ENCODE measurements at regions not wholly inside any gene's neighbourhood (a gene's known extent, or its start where the extent isn't known, plus 50 kb on each side); places are given as distances from the start of the nearest gene placed in this dataset.

- TF ChIP-seq POLR2A (IDR thresholded peaks at IDR 0.05) (no peak), POLR2AphosphoS5 (IDR thresholded peaks at IDR 0.05; ENCODE audit: insufficient read depth in 1 of 2, low read depth in 1 of 2) (no peak)
- TF ChIP-seq, protein P1, sequence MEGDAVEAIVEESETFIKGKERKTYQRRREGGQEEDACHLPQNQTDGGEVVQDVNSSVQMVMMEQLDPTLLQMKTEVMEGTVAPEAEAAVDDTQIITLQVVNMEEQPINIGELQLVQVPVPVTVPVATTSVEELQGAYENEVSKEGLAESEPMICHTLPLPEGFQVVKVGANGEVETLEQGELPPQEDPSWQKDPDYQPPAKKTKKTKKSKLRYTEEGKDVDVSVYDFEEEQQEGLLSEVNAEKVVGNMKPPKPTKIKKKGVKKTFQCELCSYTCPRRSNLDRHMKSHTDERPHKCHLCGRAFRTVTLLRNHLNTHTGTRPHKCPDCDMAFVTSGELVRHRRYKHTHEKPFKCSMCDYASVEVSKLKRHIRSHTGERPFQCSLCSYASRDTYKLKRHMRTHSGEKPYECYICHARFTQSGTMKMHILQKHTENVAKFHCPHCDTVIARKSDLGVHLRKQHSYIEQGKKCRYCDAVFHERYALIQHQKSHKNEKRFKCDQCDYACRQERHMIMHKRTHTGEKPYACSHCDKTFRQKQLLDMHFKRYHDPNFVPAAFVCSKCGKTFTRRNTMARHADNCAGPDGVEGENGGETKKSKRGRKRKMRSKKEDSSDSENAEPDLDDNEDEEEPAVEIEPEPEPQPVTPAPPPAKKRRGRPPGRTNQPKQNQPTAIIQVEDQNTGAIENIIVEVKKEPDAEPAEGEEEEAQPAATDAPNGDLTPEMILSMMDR (IDR thresholded peaks at IDR 0.05), result no peak
- intact Hi-C loops (cut with DNase I), result no loop called here
- H3K27me3 ChIP-seq, result no peaks in the 10 kb centered on the region
- DNase-seq (ENCODE audit: extremely low spot score in 2 of 2), result no peak
- no peaks in the 10 kb centered on the region for H3K36me3 ChIP-seq
- H3K4me1 ChIP-seq, result no peaks in the 10 kb centered on the region
- H3K9me3 ChIP-seq, result no peaks in the 10 kb centered on the region
- H3K27ac ChIP-seq, result no peak overlapping the region
- H3K4me3 ChIP-seq, result no peak overlapping the region
Observed at GRCh38 chr10:55867848-55868247, 493.2 kb downstream of the ZWINT start.

DNA sequence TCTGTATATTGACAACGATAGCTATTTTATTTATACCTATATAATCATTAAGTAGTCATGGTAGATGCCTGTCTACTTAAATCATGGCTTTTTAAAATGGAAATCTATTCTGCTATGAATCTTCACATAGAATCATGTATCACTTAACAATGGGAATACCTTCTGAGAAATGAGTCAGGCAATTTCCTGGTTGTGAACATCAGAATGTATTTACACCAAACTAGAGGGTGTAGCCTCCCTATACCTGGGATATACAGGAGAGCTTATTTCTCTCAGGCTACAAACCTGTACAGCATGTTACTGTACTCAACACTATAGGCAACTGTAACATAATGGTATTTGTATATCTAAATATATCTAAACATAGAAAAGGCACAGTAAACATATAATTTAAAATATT is 502.3 kb downstream of the ZWINT start:
- H3K27ac ChIP-seq, result no peak overlapping the region
- TF ChIP-seq, protein P1 (IDR thresholded peaks at IDR 0.05), result no peak
- TF ChIP-seq POLR2AphosphoS5 (IDR thresholded peaks at IDR 0.05; ENCODE audit: insufficient read depth in 1 of 2, low read depth in 1 of 2), result no peak
- no peak for TF ChIP-seq POLR2A (IDR thresholded peaks at IDR 0.05)
- H3K36me3 ChIP-seq, result no peaks in the 10 kb centered on the region
- intact Hi-C loops (cut with DNase I), result no loop called here
- H3K4me3 ChIP-seq, result no peak overlapping the region
- no peaks in the 10 kb centered on the region for H3K27me3 ChIP-seq
- no peak for DNase-seq (ENCODE audit: extremely low spot score in 2 of 2)
- H3K9me3 ChIP-seq, result no peaks in the 10 kb centered on the region
- no peaks in the 10 kb centered on the region for H3K4me1 ChIP-seq

DNA sequence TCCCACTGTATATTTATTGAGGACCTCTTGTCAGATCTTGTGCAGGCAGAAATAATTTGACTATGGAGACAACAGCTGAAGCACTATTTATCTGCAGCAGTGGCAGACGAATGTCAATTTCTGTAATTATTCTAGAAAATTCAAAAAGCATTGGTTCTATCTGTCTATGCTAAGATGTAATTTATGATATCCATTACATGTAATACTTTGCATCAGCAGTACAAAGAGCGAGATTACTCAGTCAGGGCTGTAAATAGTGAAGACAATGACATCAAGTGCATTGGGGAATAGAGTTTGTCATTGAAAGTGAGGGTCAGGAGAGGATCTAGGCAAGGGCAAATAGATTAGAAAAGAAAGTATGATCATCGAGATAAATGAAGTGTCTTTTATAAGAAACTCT is 508.2 kb downstream of the ZWINT start:
- TF ChIP-seq, protein P1 (IDR thresholded peaks at IDR 0.05), result no peak
- TF ChIP-seq POLR2AphosphoS5 (IDR thresholded peaks at IDR 0.05; ENCODE audit: insufficient read depth in 1 of 2, low read depth in 1 of 2) (no peak), POLR2A (IDR thresholded peaks at IDR 0.05) (no peak)
- H3K27ac ChIP-seq, result no peak overlapping the region
- no peak for DNase-seq (ENCODE audit: extremely low spot score in 2 of 2)
- no peak overlapping the region for H3K4me3 ChIP-seq
- no peaks in the 10 kb centered on the region for H3K36me3 ChIP-seq
- no peaks in the 10 kb centered on the region for H3K4me1 ChIP-seq
- H3K27me3 ChIP-seq, result no peaks in the 10 kb centered on the region
- no peaks in the 10 kb centered on the region for H3K9me3 ChIP-seq
- intact Hi-C loops (cut with DNase I), result no loop called here

DNA sequence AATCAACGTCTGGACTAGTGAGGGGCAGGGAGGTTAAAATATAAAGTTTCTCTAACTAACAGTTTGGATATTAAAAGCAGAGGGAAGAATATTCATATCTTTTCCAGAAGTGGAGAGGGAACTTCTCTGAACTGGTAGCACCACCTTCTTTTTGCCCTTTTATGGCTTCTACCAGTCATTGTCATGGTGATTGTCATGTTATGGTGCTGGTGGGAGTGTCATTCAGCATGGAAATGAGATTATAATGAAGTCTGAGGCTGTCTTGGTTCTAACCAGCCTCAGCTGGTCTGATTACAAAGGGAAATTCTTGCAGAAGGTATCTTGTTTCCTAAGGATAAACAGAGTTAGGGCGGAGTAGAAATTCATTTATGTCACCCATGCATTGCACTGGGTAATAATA is 523.8 kb downstream of the ZWINT start:
- intact Hi-C loops (cut with DNase I), result no loop called here
- H3K4me3 ChIP-seq, result no peak overlapping the region
- no peaks in the 10 kb centered on the region for H3K27me3 ChIP-seq
- no peak overlapping the region for H3K27ac ChIP-seq
- TF ChIP-seq POLR2AphosphoS5 (IDR thresholded peaks at IDR 0.05; ENCODE audit: insufficient read depth in 1 of 2, low read depth in 1 of 2) (no peak), POLR2A (IDR thresholded peaks at IDR 0.05) (no peak)
- TF ChIP-seq, protein P1 (IDR thresholded peaks at IDR 0.05), result no peak
- H3K9me3 ChIP-seq, result no peaks in the 10 kb centered on the region
- H3K4me1 ChIP-seq, result no peaks in the 10 kb centered on the region
- DNase-seq (ENCODE audit: extremely low spot score in 2 of 2), result no peak
- no peaks in the 10 kb centered on the region for H3K36me3 ChIP-seq

GRCh38 chr10:55822096-55822495 is 539.0 kb downstream of the ZWINT start:
- Histone ChIP-seq H3K27me3 (no peaks in the 10 kb centered on the region), H3K36me3 (no peaks in the 10 kb centered on the region), H3K9me3 (no peaks in the 10 kb centered on the region), H3K4me3 (no peak overlapping the region), H3K27ac (no peak overlapping the region), H3K4me1 (no peaks in the 10 kb centered on the region)
- TF ChIP-seq, protein P1 (IDR thresholded peaks at IDR 0.05), result no peak
- TF ChIP-seq POLR2A (IDR thresholded peaks at IDR 0.05) (no peak), POLR2AphosphoS5 (IDR thresholded peaks at IDR 0.05; ENCODE audit: insufficient read depth in 1 of 2, low read depth in 1 of 2) (no peak)
- DNase-seq (ENCODE audit: extremely low spot score in 2 of 2), result no peak
- intact Hi-C loops (cut with DNase I), result no loop called here

Data from vagina (tissue), 2 donors.